Neural cell (in vitro differentiated cells): ENCODE measurements at regions not wholly inside any gene's neighbourhood (a gene's known extent, or its start where the extent isn't known, plus 50 kb on each side); places are given as distances from the start of the nearest gene placed in this dataset.

Source experiments
- H2AFZ ChIP-seq: fragments of 200-600, 300-800 bp; sonication (generic), shearing (Covaris generic); 2 replicates; pipeline ENCODE4 v1.6.0; 2014; ENCODE audit warnings: low read depth, mild to moderate bottlenecking, antibody characterized with exemption, low read length, moderate library complexity
- H3F3A ChIP-seq: fragments of 200-600 bp; shearing (Covaris generic); 2 replicates; pipeline ENCODE4 v1.6.1; 2016; ENCODE audit warnings: mild to moderate bottlenecking, moderate library complexity, mixed read lengths, antibody characterized with exemption, low read length; ENCODE audit not compliant: insufficient read depth, poor library complexity, severe bottlenecking
- H3K27ac ChIP-seq: fragments of 200-600, 300-800 bp; sonication (generic), shearing (Covaris generic); 2 replicates; pipeline ENCODE4 v1.5.1; 2014; ENCODE audit warnings: mild to moderate bottlenecking, low read length, moderate library complexity
- H3K27me3 ChIP-seq: fragments of 300-800, 200-600 bp; sonication (generic), shearing (Covaris generic); 2 replicates; pipeline ENCODE4 v1.6.0; 2014; ENCODE audit warnings: mild to moderate bottlenecking, low read depth, low read length, moderate library complexity; ENCODE audit not compliant: insufficient read depth
- H3K36me3 ChIP-seq: fragments of 300-800, 200-600 bp; sonication (generic), shearing (Covaris generic); 2 replicates; pipeline ENCODE4 v1.5.1; 2014; ENCODE audit warnings: mild to moderate bottlenecking, antibody characterized with exemption, low read length, moderate library complexity; ENCODE audit not compliant: insufficient read depth
- H3K4me2 ChIP-seq: fragments of 300-800, 200-600 bp; sonication (generic), shearing (Covaris generic); 2 replicates; pipeline ENCODE4 v1.6.0; 2014; ENCODE audit warnings: mild to moderate bottlenecking, low read length
- H3K4me3 ChIP-seq: fragments of 300-800, 200-600 bp; sonication (generic), shearing (Covaris generic); 2 replicates; pipeline ENCODE4 v1.5.1; 2014; ENCODE audit warnings: mild to moderate bottlenecking, low read length, moderate library complexity
- H3K79me2 ChIP-seq: fragments of 200-600 bp; shearing (Covaris generic); replicated peaks from 2 replicates; pipeline ENCODE4 v1.6.0; 2014; ENCODE audit warnings: mild to moderate bottlenecking, low read length, moderate library complexity; ENCODE audit not compliant: insufficient read depth
- H3K9ac ChIP-seq: fragments of 300-800, 200-600 bp; sonication (generic), shearing (Covaris generic); 2 replicates; pipeline ENCODE4 v1.6.1; 2016; ENCODE audit warnings: mild to moderate bottlenecking, low read length, mixed read lengths
- H3K9me2 ChIP-seq: fragments of 200-600 bp; shearing (Covaris generic); 2 replicates; pipeline ENCODE4 v1.6.1; 2016; ENCODE audit warnings: mild to moderate bottlenecking, low read length, mixed read lengths; ENCODE audit not compliant: insufficient read depth
- H3K9me3 ChIP-seq: fragments of 200-600, 300-800 bp; sonication (generic), shearing (Covaris generic); 2 replicates; pipeline ENCODE4 v1.6.1; 2016; ENCODE audit warnings: mild to moderate bottlenecking, mixed run types, low read length, moderate library complexity, mixed read lengths
- H4K20me1 ChIP-seq: fragments of 200-600 bp; shearing (Covaris generic); 2 replicates; pipeline ENCODE4 v1.6.1; 2016; ENCODE audit warnings: mild to moderate bottlenecking, mixed run types; ENCODE audit not compliant: insufficient read depth
- EP300 ChIP-seq: fragments of 450-650 bp; conservative IDR thresholded peaks from 2 replicates; pipeline ENCODE4 v1.6.1; 2014; ENCODE audit warnings: antibody characterized with exemption, mild to moderate bottlenecking, moderate library complexity; ENCODE audit not compliant: poor library complexity, severe bottlenecking
- EZH2 ChIP-seq: fragments of 200-600, 300-800 bp; shearing (Covaris generic), sonication (generic); IDR thresholded peaks from 2 replicates; pipeline ENCODE4 v1.6.1; 2014; ENCODE audit warnings: antibody characterized with exemption, low read length, borderline replicate concordance, mild to moderate bottlenecking; ENCODE audit not compliant: insufficient read depth, poor library complexity, severe bottlenecking
- MXI1 ChIP-seq: fragments of 450-650 bp; conservative IDR thresholded peaks from 2 replicates; pipeline ENCODE4 v1.6.1; 2014; ENCODE audit warnings: antibody characterized with exemption, mild to moderate bottlenecking; ENCODE audit not compliant: poor library complexity, severe bottlenecking
- POLR2AphosphoS5 ChIP-seq: IDR thresholded peaks from 2 replicates; pipeline ENCODE4 v1.6.1; 2012
- RAD21 ChIP-seq: fragments of 450-650 bp; conservative IDR thresholded peaks from 2 replicates; pipeline ENCODE4 v1.6.1; 2014; ENCODE audit warnings: antibody characterized with exemption, mild to moderate bottlenecking, moderate library complexity
- SMC3 ChIP-seq: fragments of 450-650 bp; conservative IDR thresholded peaks from 2 replicates; pipeline ENCODE4 v1.6.1; 2014; ENCODE audit warnings: antibody characterized with exemption, mild to moderate bottlenecking, moderate library complexity; ENCODE audit not compliant: poor library complexity
- TAF1 ChIP-seq: IDR thresholded peaks from 2 replicates; pipeline ENCODE4 v1.6.1; 2012; ENCODE audit warnings: low read depth
- TF ChIP-seq, protein P1 (sequence below): fragments of 450-650 bp; IDR thresholded peaks from 2 replicates; pipeline ENCODE4 v1.5.1; 2014; ENCODE audit warnings: antibody characterized with exemption, mild to moderate bottlenecking, moderate library complexity; ENCODE audit not compliant: poor library complexity, severe bottlenecking
- TF ChIP-seq, protein P2 (sequence below): IDR thresholded peaks from 2 replicates; pipeline ENCODE4 v1.6.1; 2012; ENCODE audit warnings: borderline replicate concordance

- Histone ChIP-seq H3K4me2 (no peak overlapping the region), H3K9me3 (no peaks in the 10 kb centered on the region), H3K36me3 (no peaks in the 10 kb centered on the region), H3K27ac (no peak overlapping the region), H4K20me1 (no peaks in the 10 kb centered on the region), H3K79me2 (no peaks in the 10 kb centered on the region), H3K9ac (no peak overlapping the region), H3K4me3 (no peak overlapping the region), H2AFZ (no peak overlapping the region), H3F3A (no peaks in the 10 kb centered on the region), H3K9me2 (no peaks in the 10 kb centered on the region), H3K27me3 (no peaks in the 10 kb centered on the region)
- TF ChIP-seq, protein P1, sequence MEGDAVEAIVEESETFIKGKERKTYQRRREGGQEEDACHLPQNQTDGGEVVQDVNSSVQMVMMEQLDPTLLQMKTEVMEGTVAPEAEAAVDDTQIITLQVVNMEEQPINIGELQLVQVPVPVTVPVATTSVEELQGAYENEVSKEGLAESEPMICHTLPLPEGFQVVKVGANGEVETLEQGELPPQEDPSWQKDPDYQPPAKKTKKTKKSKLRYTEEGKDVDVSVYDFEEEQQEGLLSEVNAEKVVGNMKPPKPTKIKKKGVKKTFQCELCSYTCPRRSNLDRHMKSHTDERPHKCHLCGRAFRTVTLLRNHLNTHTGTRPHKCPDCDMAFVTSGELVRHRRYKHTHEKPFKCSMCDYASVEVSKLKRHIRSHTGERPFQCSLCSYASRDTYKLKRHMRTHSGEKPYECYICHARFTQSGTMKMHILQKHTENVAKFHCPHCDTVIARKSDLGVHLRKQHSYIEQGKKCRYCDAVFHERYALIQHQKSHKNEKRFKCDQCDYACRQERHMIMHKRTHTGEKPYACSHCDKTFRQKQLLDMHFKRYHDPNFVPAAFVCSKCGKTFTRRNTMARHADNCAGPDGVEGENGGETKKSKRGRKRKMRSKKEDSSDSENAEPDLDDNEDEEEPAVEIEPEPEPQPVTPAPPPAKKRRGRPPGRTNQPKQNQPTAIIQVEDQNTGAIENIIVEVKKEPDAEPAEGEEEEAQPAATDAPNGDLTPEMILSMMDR = no peak
- no peak for TF ChIP-seq EZH2
- TF ChIP-seq, protein P2, sequence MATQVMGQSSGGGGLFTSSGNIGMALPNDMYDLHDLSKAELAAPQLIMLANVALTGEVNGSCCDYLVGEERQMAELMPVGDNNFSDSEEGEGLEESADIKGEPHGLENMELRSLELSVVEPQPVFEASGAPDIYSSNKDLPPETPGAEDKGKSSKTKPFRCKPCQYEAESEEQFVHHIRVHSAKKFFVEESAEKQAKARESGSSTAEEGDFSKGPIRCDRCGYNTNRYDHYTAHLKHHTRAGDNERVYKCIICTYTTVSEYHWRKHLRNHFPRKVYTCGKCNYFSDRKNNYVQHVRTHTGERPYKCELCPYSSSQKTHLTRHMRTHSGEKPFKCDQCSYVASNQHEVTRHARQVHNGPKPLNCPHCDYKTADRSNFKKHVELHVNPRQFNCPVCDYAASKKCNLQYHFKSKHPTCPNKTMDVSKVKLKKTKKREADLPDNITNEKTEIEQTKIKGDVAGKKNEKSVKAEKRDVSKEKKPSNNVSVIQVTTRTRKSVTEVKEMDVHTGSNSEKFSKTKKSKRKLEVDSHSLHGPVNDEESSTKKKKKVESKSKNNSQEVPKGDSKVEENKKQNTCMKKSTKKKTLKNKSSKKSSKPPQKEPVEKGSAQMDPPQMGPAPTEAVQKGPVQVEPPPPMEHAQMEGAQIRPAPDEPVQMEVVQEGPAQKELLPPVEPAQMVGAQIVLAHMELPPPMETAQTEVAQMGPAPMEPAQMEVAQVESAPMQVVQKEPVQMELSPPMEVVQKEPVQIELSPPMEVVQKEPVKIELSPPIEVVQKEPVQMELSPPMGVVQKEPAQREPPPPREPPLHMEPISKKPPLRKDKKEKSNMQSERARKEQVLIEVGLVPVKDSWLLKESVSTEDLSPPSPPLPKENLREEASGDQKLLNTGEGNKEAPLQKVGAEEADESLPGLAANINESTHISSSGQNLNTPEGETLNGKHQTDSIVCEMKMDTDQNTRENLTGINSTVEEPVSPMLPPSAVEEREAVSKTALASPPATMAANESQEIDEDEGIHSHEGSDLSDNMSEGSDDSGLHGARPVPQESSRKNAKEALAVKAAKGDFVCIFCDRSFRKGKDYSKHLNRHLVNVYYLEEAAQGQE = no peak
- no peak for TF ChIP-seq POLR2AphosphoS5
- TF ChIP-seq EP300 = no peak
- TF ChIP-seq SMC3 = no peak
- no peak for TF ChIP-seq MXI1
- no peak for TF ChIP-seq RAD21
Observed at GRCh38 chr11:122201106-122201505, 85.1 kb upstream of the BLID start.

GRCh38 chr11:122199661-122200060, 83.6 kb upstream of the BLID start:
- no peak overlapping the region for H3K27ac ChIP-seq
- H3K79me2 ChIP-seq = no peaks in the 10 kb centered on the region
- H3K4me3 ChIP-seq = no peak overlapping the region
- TF ChIP-seq SMC3 (no peak), TAF1 (no peak), POLR2AphosphoS5 (no peak), EP300 (no peak), RAD21 (no peak), EZH2 (no peak), MXI1 (no peak)
- TF ChIP-seq, protein P2 = no peak
- TF ChIP-seq, protein P1 = no peak
- no peak overlapping the region for H3K4me2 ChIP-seq
- no peak overlapping the region for H3K9ac ChIP-seq
- H3K9me3 ChIP-seq = no peaks in the 10 kb centered on the region
- H3F3A ChIP-seq = no peaks in the 10 kb centered on the region
- no peak overlapping the region for H2AFZ ChIP-seq
- no peaks in the 10 kb centered on the region for H3K27me3 ChIP-seq
- no peaks in the 10 kb centered on the region for H3K9me2 ChIP-seq
- no peaks in the 10 kb centered on the region for H4K20me1 ChIP-seq
- H3K36me3 ChIP-seq = no peaks in the 10 kb centered on the region
